ENCODE measurements at regions not wholly inside any gene's neighbourhood (a gene's known extent, or its start where the extent isn't known, plus 50 kb on each side); places are given as distances from the start of the nearest gene placed in this dataset.

- no peaks in the 10 kb centered on the region for H3K4me1 ChIP-seq (ENCODE audit: control insufficient read depth in 2 of 3, insufficient read depth in 2 of 3, low read depth in 1 of 3, low read length in 3 of 3)
- no peak for FAIRE-seq
- intact Hi-C loops (cut with DNase I), result no loop called here
- H3K27ac ChIP-seq (ENCODE audit: low read depth in 2 of 2, low read length in 2 of 2), result no peak overlapping the region
- no peak overlapping the region for H3K9ac ChIP-seq (ENCODE audit: low read length in 3 of 3)
- H3K27me3 ChIP-seq (ENCODE audit: control insufficient read depth, insufficient read depth, low read length), result no peaks in the 10 kb centered on the region
- DNase-seq, result no peak
- no peak overlapping the region for H3K4me3 ChIP-seq (ENCODE audit: low read length in 3 of 3)
- TF ChIP-seq CTCF (IDR thresholded peaks at IDR 0.05; ENCODE audit: borderline replicate concordance, extremely low read depth, insufficient read depth), result no peak
- no peaks in the 10 kb centered on the region for H3K36me3 ChIP-seq (ENCODE audit: control insufficient read depth in 2 of 3, insufficient read depth in 3 of 3, low read length in 3 of 3)
- H3K9me3 ChIP-seq (ENCODE audit: control insufficient read depth in 2 of 3, insufficient read depth in 1 of 3, low read length in 3 of 3), result no peaks in the 10 kb centered on the region
Observed at GRCh38 chr15:47427463-47427862, 289.8 kb upstream of the SEMA6D start.

GRCh38 chr15:47429376-47429775 is 287.9 kb upstream of the SEMA6D start:
- H3K27ac ChIP-seq (ENCODE audit: low read depth in 2 of 2, low read length in 2 of 2), result no peak overlapping the region
- intact Hi-C loops (cut with DNase I), result no loop called here
- no peaks in the 10 kb centered on the region for H3K27me3 ChIP-seq (ENCODE audit: control insufficient read depth, insufficient read depth, low read length)
- no peaks in the 10 kb centered on the region for H3K36me3 ChIP-seq (ENCODE audit: control insufficient read depth in 2 of 3, insufficient read depth in 3 of 3, low read length in 3 of 3)
- H3K9ac ChIP-seq (ENCODE audit: low read length in 3 of 3), result no peak overlapping the region
- FAIRE-seq (no peak), DNase-seq (no peak)
- H3K9me3 ChIP-seq (ENCODE audit: control insufficient read depth in 2 of 3, insufficient read depth in 1 of 3, low read length in 3 of 3), result no peaks in the 10 kb centered on the region
- no peak for TF ChIP-seq CTCF (IDR thresholded peaks at IDR 0.05; ENCODE audit: borderline replicate concordance, extremely low read depth, insufficient read depth)
- H3K4me3 ChIP-seq (ENCODE audit: low read length in 3 of 3), result no peak overlapping the region
- H3K4me1 ChIP-seq (ENCODE audit: control insufficient read depth in 2 of 3, insufficient read depth in 2 of 3, low read depth in 1 of 3, low read length in 3 of 3), result no peaks in the 10 kb centered on the region

GRCh38 chr15:47431501-47431900 is 285.8 kb upstream of the SEMA6D start:
- Histone ChIP-seq H3K27me3 (ENCODE audit: control insufficient read depth, insufficient read depth, low read length) (no peaks in the 10 kb centered on the region), H3K27ac (ENCODE audit: low read depth in 2 of 2, low read length in 2 of 2) (no peak overlapping the region), H3K4me1 (ENCODE audit: control insufficient read depth in 2 of 3, insufficient read depth in 2 of 3, low read depth in 1 of 3, low read length in 3 of 3) (no peaks in the 10 kb centered on the region), H3K9me3 (ENCODE audit: control insufficient read depth in 2 of 3, insufficient read depth in 1 of 3, low read length in 3 of 3) (no peaks in the 10 kb centered on the region), H3K9ac (ENCODE audit: low read length in 3 of 3) (no peak overlapping the region), H3K36me3 (ENCODE audit: control insufficient read depth in 2 of 3, insufficient read depth in 3 of 3, low read length in 3 of 3) (no peaks in the 10 kb centered on the region), H3K4me3 (ENCODE audit: low read length in 3 of 3) (no peak overlapping the region)
- intact Hi-C loops (cut with DNase I), result no loop called here
- TF ChIP-seq CTCF (IDR thresholded peaks at IDR 0.05; ENCODE audit: borderline replicate concordance, extremely low read depth, insufficient read depth), result no peak
- FAIRE-seq, result no peak
- DNase-seq, result no peak

- FAIRE-seq (no peak), DNase-seq (no peak)
- Histone ChIP-seq H3K9me3 (ENCODE audit: control insufficient read depth in 2 of 3, insufficient read depth in 1 of 3, low read length in 3 of 3) (no peaks in the 10 kb centered on the region), H3K36me3 (ENCODE audit: control insufficient read depth in 2 of 3, insufficient read depth in 3 of 3, low read length in 3 of 3) (no peaks in the 10 kb centered on the region), H3K4me3 (ENCODE audit: low read length in 3 of 3) (no peak overlapping the region), H3K9ac (ENCODE audit: low read length in 3 of 3) (no peak overlapping the region), H3K27me3 (ENCODE audit: control insufficient read depth, insufficient read depth, low read length) (no peaks in the 10 kb centered on the region), H3K4me1 (ENCODE audit: control insufficient read depth in 2 of 3, insufficient read depth in 2 of 3, low read depth in 1 of 3, low read length in 3 of 3) (no peaks in the 10 kb centered on the region), H3K27ac (ENCODE audit: low read depth in 2 of 2, low read length in 2 of 2) (no peak overlapping the region)
- intact Hi-C loops (cut with DNase I), result no loop called here
- no peak for TF ChIP-seq CTCF (IDR thresholded peaks at IDR 0.05; ENCODE audit: borderline replicate concordance, extremely low read depth, insufficient read depth)
Observed at GRCh38 chr15:47432826-47433225, 284.5 kb upstream of the SEMA6D start.
